Hepatocyte (in vitro differentiated cells): ENCODE measurements at regions not wholly inside any gene's neighbourhood (a gene's known extent, or its start where the extent isn't known, plus 50 kb on each side); places are given as distances from the start of the nearest gene placed in this dataset.

Experiments
- DNase-seq: peaks from one replicate; pipeline ENCODE4 v3.0.0-alpha.2; 2016; ENCODE audit warnings: low spot score
- H2AFZ ChIP-seq: fragments of 200-600 bp; sonication (generic); 2 replicates; pipeline ENCODE4 v1.6.0; 2016; ENCODE audit warnings: antibody characterized with exemption, mild to moderate bottlenecking
- H3K27ac ChIP-seq: fragments of 200-600 bp; sonication (generic); 2 replicates; pipeline ENCODE4 v1.5.1; 2016; ENCODE audit warnings: mild to moderate bottlenecking
- H3K27me3 ChIP-seq: fragments of 200-600 bp; sonication (generic); 2 replicates; pipeline ENCODE4 v1.6.1; 2016
- H3K36me3 ChIP-seq: fragments of 200-600 bp; sonication (generic); replicated peaks from 2 replicates; pipeline ENCODE4 v1.5.1; 2016; ENCODE audit warnings: low read depth; ENCODE audit not compliant: insufficient read depth
- H3K4me1 ChIP-seq: fragments of 200-600 bp; sonication (generic); 2 replicates; pipeline ENCODE4 v1.5.1; 2016; ENCODE audit warnings: mild to moderate bottlenecking, moderate library complexity; ENCODE audit not compliant: insufficient read depth
- H3K4me2 ChIP-seq: fragments of 200-600 bp; sonication (generic); 2 replicates; pipeline ENCODE4 v1.6.0; 2016
- H3K4me3 ChIP-seq: fragments of 200-600 bp; sonication (generic); 2 replicates; pipeline ENCODE4 v1.5.1; 2016; ENCODE audit warnings: mild to moderate bottlenecking
- H3K79me2 ChIP-seq: fragments of 200-600 bp; sonication (generic); 2 replicates; pipeline ENCODE4 v1.6.0; 2017; ENCODE audit warnings: mild to moderate bottlenecking
- H3K9me2 ChIP-seq: fragments of 200-600 bp; sonication (generic); replicated peaks from 2 replicates; pipeline ENCODE4 v1.6.0; 2017; ENCODE audit warnings: mild to moderate bottlenecking; ENCODE audit not compliant: insufficient read depth
- H3K9me3 ChIP-seq: fragments of 200-600 bp; sonication (generic); 2 replicates; pipeline ENCODE4 v1.5.1; 2016; ENCODE audit warnings: low read depth, mild to moderate bottlenecking
- H4K20me1 ChIP-seq: fragments of 200-600 bp; sonication (generic); 2 replicates; pipeline ENCODE4 v1.6.0; 2016; ENCODE audit warnings: mild to moderate bottlenecking; ENCODE audit not compliant: insufficient read depth, poor library complexity, severe bottlenecking
- EZH2 ChIP-seq: fragments of 200-600 bp; sonication (generic); IDR thresholded peaks from 2 replicates; pipeline ENCODE4 v1.6.1; 2016; ENCODE audit warnings: antibody characterized with exemption, mild to moderate bottlenecking, borderline replicate concordance
- EZH2phosphoT487 ChIP-seq: fragments of 200-600 bp; sonication (generic); IDR thresholded peaks from one replicate; pipeline ENCODE4 v1.6.1; 2018; ENCODE audit warnings: antibody characterized with exemption, mild to moderate bottlenecking, low read depth, moderate library complexity; ENCODE audit not compliant: unreplicated experiment, severe bottlenecking
- WGBS: methylation state at CpG from one replicate; pipeline ENCODE4 v1.1.6; 2016; ENCODE audit warnings: low lambda C conversion rate; ENCODE audit errors: missing lambda C conversion rate; 5-methylcytosine and 5-hydroxymethylcytosine counted together
- TF ChIP-seq, protein P1 (sequence below): fragments of 200-600 bp; sonication (generic); IDR thresholded peaks from 2 replicates; pipeline ENCODE4 v1.5.1; 2016; ENCODE audit warnings: antibody characterized with exemption, mild to moderate bottlenecking; ENCODE audit not compliant: poor library complexity

GRCh38 chr7:51961804-51962203, 645.2 kb upstream of the COBL start:
- Histone ChIP-seq H4K20me1 (no peaks in the 10 kb centered on the region), H3K4me3 (no peak overlapping the region), H3K79me2 (no peaks in the 10 kb centered on the region), H3K9me3 (no peaks in the 10 kb centered on the region), H3K36me3 (no peaks in the 10 kb centered on the region), H2AFZ (no peak overlapping the region), H3K9me2 (no peaks in the 10 kb centered on the region), H3K4me2 (no peak overlapping the region), H3K27me3 (no peaks in the 10 kb centered on the region), H3K27ac (no peak overlapping the region), H3K4me1 (no peaks in the 10 kb centered on the region)
- 86% methylated on average over 2 of the region's 2 CpGs for WGBS
- DNase-seq = no peak
- TF ChIP-seq EZH2 = no peak
- TF ChIP-seq, protein P1, sequence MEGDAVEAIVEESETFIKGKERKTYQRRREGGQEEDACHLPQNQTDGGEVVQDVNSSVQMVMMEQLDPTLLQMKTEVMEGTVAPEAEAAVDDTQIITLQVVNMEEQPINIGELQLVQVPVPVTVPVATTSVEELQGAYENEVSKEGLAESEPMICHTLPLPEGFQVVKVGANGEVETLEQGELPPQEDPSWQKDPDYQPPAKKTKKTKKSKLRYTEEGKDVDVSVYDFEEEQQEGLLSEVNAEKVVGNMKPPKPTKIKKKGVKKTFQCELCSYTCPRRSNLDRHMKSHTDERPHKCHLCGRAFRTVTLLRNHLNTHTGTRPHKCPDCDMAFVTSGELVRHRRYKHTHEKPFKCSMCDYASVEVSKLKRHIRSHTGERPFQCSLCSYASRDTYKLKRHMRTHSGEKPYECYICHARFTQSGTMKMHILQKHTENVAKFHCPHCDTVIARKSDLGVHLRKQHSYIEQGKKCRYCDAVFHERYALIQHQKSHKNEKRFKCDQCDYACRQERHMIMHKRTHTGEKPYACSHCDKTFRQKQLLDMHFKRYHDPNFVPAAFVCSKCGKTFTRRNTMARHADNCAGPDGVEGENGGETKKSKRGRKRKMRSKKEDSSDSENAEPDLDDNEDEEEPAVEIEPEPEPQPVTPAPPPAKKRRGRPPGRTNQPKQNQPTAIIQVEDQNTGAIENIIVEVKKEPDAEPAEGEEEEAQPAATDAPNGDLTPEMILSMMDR = no peak
- no peak for TF ChIP-seq EZH2phosphoT487

GRCh38 chr7:51950813-51951212, 634.2 kb upstream of the COBL start:
- Histone ChIP-seq H3K4me3 (no peak overlapping the region), H3K4me1 (no peaks in the 10 kb centered on the region), H3K27ac (no peak overlapping the region), H3K9me3 (no peaks in the 10 kb centered on the region), H4K20me1 (no peaks in the 10 kb centered on the region), H2AFZ (no peak overlapping the region), H3K36me3 (no peaks in the 10 kb centered on the region), H3K27me3 (no peaks in the 10 kb centered on the region), H3K9me2 (no peaks in the 10 kb centered on the region), H3K79me2 (no peaks in the 10 kb centered on the region), H3K4me2 (no peak overlapping the region)
- 54% methylated on average over 3 of the region's 3 CpGs for WGBS
- TF ChIP-seq, protein P1 = no peak
- TF ChIP-seq EZH2phosphoT487 (no peak), EZH2 (no peak)
- no peak for DNase-seq

GRCh38 chr7:51949726-51950644, 633.4 kb upstream of the COBL start:
- H3K9me2 ChIP-seq = no peaks in the 10 kb centered on the region

More at GRCh38 chr7:51949726-51950644, 633.4 kb upstream of the COBL start:
- Histone ChIP-seq H3K4me3 (no peak overlapping the region), H2AFZ (no peak overlapping the region), H3K9me3 (no peaks in the 10 kb centered on the region), H3K27me3 (no peaks in the 10 kb centered on the region), H3K79me2 (no peaks in the 10 kb centered on the region), H4K20me1 (no peaks in the 10 kb centered on the region), H3K27ac (no peak overlapping the region), H3K36me3 (no peaks in the 10 kb centered on the region), H3K4me1 (no peaks in the 10 kb centered on the region), H3K4me2 (no peak overlapping the region)
- 39% methylated on average over 9 of the region's 9 CpGs for WGBS
- no peak for DNase-seq
- TF ChIP-seq, protein P1 = no peak
- TF ChIP-seq EZH2 (no peak), EZH2phosphoT487 (no peak)
